ENCODE measurements at regions not wholly inside any gene's neighbourhood (a gene's known extent, or its start where the extent isn't known, plus 50 kb on each side); places are given as distances from the start of the nearest gene placed in this dataset.
A peak's percentile ranks its signal among the peaks of the same experiment; 100 is the strongest.

DNA sequence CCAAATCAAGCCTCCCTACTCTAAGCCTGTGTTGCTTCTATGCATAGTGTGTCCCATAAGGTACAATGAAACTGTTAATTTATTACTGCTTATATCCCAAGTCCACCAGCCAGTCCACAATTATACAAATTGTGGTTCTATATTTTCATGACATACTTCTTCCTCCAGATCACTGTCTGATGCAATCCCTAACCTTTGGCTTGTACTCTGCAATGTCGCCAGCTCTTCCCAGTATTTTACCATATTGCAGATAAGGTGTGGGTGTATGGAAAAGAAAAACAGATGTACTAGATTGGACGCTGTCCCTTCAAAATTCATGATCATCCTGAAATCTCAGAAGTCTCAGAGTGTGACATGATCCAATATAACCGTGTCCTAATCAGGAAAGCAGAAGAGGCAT lies 286.2 kb downstream of the GASK1B start:
- DNase-seq (ENCODE audit: low read depth), result no peak

DNA sequence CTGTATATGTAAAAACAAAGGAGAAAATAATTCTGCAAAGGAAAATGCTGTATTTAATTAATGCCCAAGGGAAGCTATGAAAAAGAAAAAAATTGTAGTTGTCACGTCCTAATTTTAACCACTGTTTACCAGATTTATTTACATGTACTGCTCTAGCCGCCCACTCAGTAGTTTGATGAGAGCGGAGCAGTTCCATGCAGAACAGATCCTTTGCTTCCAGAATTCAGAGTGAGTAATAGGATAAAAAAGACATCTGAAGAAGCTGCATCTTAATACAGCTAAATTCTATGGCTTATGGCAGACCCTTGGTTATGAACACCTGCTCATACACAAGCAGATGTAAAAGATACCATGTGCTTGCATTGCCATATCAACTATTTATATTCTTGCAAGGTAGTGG lies 287.0 kb downstream of the GASK1B start:
- no peak for DNase-seq (ENCODE audit: low read depth)

DNA sequence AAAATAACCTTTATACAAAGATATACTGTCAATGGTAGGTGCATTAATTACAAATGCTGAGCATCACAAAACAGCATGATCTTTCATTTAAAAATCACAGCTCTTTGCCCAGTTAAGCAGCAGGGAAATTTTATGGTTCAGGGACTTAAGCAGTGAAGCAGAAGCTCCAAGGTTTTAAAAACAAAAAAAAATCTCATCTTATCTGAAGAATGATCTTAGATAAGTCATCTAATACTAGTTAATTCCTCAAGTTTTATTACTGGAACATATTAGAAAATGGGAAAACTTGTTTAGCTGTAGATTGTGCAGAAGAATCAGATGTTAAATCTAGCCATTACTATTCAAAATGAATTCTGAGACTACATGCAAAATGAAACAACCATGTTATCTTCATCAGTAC lies 289.9 kb downstream of the GASK1B start:
- DNase-seq (ENCODE audit: low read depth), result no peak

GRCh38 chr4:157880761-157881160 lies 292.1 kb downstream of the GASK1B start:
- no peak for DNase-seq (ENCODE audit: low read depth)

DNA sequence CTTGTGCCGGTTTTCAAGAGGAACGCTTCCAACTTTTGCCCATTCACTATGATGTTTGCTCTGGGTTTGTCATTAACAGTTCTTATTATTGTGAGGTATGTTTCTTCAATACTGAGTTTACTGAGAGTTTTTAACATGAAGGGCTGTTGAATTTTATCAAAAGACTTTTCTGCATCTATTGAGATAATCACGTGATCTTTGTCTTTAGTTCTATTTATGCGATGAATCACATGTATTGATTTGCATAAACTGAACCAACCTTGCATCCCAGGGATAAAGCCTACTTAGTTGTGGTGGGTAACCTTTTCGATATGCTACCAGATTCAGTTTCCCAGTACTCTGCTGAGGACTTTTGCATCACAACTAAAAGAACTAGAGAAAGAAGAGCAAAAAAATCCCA lies 318.0 kb downstream of the GASK1B start:
- no peak for DNase-seq (ENCODE audit: low read depth)

GRCh38 chr4:157840648-157841047 lies 332.2 kb downstream of the GASK1B start:
- DNase-seq (ENCODE audit: low read depth), result no peak

DNA sequence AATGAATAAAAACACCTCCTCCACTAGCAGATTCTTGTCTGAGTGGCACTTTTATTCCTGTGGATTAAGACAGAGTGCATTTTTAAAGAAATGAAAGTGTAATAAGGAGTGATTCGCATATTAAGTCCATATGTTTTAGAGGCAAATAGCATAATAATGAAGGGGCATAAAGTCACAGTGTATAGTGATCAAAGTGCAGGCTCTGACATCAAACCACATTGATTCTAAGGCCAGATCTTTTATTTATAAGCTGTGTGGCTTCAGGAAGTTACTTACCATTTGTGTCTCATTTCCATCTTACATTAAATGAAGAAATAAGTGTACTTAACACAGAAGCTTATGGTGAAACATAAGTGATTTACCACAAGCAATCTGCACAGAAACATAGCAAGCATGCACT lies 332.8 kb downstream of the GASK1B start:
- no peak for DNase-seq (ENCODE audit: low read depth)

GRCh38 chr4:157838366-157838765 lies 334.5 kb downstream of the GASK1B start:
- DNase-seq (ENCODE audit: low read depth), result no peak

- DNase-seq (ENCODE audit: low read depth), result no peak
Measured at GRCh38 chr4:157837071-157837703, 335.6 kb downstream of the GASK1B start.

DNA sequence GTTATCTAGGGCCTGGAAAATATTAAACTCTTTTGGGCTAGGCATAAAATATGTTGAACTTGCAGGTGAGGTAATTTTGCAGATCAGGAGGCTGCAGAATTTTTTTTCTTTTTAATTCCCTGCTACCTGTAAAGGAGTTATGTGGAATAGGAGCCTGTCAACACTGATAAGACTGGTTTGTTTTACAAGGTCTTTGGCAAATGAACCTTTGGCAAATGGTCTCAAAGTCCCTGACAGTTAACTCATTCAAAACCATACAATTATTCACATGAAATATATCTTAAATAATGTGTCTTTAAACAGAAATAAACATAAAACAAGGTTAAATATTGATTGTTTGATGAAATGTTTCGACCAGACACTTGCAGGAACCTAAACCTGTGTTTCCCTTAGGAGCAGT lies 340.2 kb downstream of the GASK1B start:
- no peak for DNase-seq (ENCODE audit: low read depth)

- peak; percentile 11 for DNase-seq (ENCODE audit: low read depth)
Measured at GRCh38 chr4:157824021-157824420, 348.8 kb downstream of the GASK1B start.

DNA sequence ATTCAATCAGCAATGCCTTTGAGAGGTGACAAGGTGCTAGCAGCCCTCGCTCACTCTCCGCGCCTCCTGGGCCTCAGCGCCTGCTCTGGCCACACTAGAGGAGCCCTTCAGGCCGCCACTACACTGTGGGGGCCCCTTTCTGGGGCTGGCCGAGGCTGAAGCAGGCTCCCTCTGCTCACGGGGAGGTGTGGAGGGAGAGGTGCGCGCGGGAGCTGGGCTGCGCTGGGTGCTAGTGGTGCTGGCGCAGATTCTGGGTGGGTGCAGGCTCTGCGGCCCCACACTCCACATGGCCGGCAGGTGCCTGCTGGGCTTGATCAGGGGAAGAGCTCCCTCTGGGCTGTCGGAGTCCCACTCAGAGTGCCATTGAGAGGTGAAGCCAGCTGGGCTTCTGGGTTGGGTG lies 351.0 kb downstream of the GASK1B start:
- DNase-seq (ENCODE audit: low read depth), result no peak

- DNase-seq (ENCODE audit: low read depth), result no peak
Measured at GRCh38 chr4:157819693-157820464, 352.9 kb downstream of the GASK1B start.

- no peak for DNase-seq (ENCODE audit: low read depth)
Measured at GRCh38 chr4:157818946-157819692, 353.7 kb downstream of the GASK1B start.

GRCh38 chr4:157810137-157810774 lies 362.6 kb downstream of the GASK1B start:
- DNase-seq (ENCODE audit: low read depth), result no peak

DNA sequence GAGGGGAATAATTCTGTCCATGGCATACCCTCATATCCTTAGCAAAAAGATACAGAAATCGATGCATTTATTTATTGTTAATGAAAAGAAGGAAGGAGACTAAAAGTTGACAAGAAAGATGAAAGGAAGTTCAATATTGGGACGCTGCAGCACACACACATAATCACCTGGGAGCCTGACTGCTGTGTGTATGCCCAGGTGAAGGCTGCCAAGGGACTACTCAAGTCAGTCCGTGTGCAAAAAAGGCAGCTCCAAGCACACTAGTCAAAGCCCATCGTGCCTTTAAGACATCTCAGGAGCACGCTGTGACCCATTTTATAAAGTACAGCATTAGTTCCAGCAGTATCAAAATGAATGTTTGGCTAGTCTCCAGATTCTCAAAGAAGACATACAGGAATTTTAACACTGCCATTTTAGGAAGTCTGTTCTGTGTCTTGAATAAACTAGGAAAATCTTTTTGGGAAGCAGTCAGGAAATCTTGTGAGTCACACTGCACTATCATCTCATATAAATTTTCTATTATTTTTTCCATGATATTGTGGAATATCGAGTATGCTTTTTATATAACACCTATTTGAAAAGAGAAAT lies 363.9 kb downstream of the GASK1B start:
- no peak for DNase-seq (ENCODE audit: low read depth)

DNA sequence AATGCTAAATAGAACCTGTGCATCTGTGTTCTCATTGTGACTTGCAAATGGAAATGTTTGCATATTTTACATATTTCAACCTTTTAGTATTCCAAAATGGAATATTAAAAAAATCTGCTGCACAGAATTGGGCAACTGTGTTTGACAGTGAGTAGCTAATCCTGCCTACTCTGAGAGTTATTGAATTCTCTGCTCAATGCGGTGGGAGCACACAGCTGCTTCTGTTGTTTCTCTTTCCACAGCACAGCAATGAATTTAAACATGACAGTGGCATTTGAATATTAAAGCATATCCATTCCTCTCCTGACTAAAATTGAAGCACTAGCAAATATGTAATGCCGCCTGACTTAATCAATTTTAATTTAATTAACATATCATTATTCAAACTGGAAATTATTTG lies 366.6 kb downstream of the GASK1B start:
- no peak for DNase-seq (ENCODE audit: low read depth)

- DNase-seq (ENCODE audit: low read depth), result no peak
Measured at GRCh38 chr4:157804986-157805385, 367.8 kb downstream of the GASK1B start.

- DNase-seq (ENCODE audit: low read depth), result no peak
Measured at GRCh38 chr4:157803845-157804521, 368.8 kb downstream of the GASK1B start.

DNA sequence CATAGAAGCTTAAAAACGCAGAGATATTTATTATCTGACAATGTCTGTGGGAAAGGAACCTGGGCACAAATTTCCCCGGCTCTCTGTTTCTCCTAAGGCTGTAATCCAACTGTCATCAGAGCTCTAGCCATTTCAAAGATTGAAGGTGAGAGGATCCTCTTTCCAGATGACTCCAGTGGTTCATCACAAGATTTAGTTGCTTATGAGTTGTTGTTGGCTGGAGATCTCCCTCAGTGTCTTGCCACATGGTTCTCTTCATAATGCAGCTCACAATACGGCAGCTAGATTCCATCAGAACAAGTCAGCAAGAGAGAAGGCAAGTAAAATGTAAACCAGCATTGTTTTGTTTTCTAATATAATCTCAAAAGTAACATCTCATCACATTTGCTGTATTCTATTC lies 369.4 kb downstream of the GASK1B start:
- no peak for DNase-seq (ENCODE audit: low read depth)

GRCh38 chr4:157795495-157795894 lies 377.3 kb downstream of the GASK1B start:
- DNase-seq (ENCODE audit: low read depth), result no peak
